GM12878 (cell line): ENCODE measurements at regions not wholly inside any gene's neighbourhood (a gene's known extent, or its start where the extent isn't known, plus 50 kb on each side); places are given as distances from the start of the nearest gene placed in this dataset.
A peak's percentile ranks its signal among the peaks of the same experiment; 100 is the strongest.

ENCODE experiments used
- ESRRA ChIP-seq: IDR thresholded peaks from 2 replicates; pipeline ENCODE4 v1.6.1; 2012; ENCODE audit warnings: mild to moderate bottlenecking, low read length, improper control_type of control experiment
- JUNB ChIP-seq: IDR thresholded peaks from 2 replicates; pipeline ENCODE4 v1.6.1; 2016; ENCODE audit warnings: antibody characterized with exemption, mild to moderate bottlenecking
- KLF5 ChIP-seq: fragments of 450-650 bp; IDR thresholded peaks from 2 replicates; pipeline ENCODE4 v1.6.1; 2014; ENCODE audit warnings: mild to moderate bottlenecking; ENCODE audit not compliant: partially characterized antibody
- MEF2B ChIP-seq: fragments of 450-650 bp; IDR thresholded peaks from 2 replicates; pipeline ENCODE4 v1.6.1; 2018; ENCODE audit warnings: mild to moderate bottlenecking, moderate library complexity; ENCODE audit not compliant: partially characterized antibody, poor library complexity, severe bottlenecking
- NFYB ChIP-seq: IDR thresholded peaks from 2 replicates; pipeline ENCODE4 v1.6.1; 2011; ENCODE audit warnings: low read depth, mild to moderate bottlenecking, low read length, improper control_type of control experiment, moderate library complexity; ENCODE audit not compliant: insufficient read depth
- POLR2AphosphoS2 ChIP-seq: IDR thresholded peaks from 2 replicates; pipeline ENCODE4 v1.6.1; 2011; ENCODE audit warnings: low read depth, mild to moderate bottlenecking, low read length, improper control_type of control experiment, moderate library complexity
- SRF ChIP-seq, 2 experiments: IDR thresholded peaks; 2 replicates each; pipeline ENCODE4 v1.6.1; 2011; ENCODE audit warnings: low read depth in 2 of 2, low read length in 2 of 2, mild to moderate bottlenecking in 1 of 2, moderate library complexity in 1 of 2
- USF2 ChIP-seq: IDR thresholded peaks from 2 replicates; pipeline ENCODE4 v1.6.1; 2011; ENCODE audit warnings: low read depth, low read length, improper control_type of control experiment, borderline replicate concordance
- ZNF207 ChIP-seq: fragments of 450-650 bp; IDR thresholded peaks from 2 replicates; pipeline ENCODE4 v1.6.1; 2014; ENCODE audit warnings: antibody characterized with exemption, mild to moderate bottlenecking, borderline replicate concordance
- TF ChIP-seq, protein P1 (sequence below): IDR thresholded peaks from 2 replicates; pipeline ENCODE4 v1.6.1; 2012; ENCODE audit warnings: improper control_type of control experiment, low read depth, low read length; ENCODE audit not compliant: insufficient replicate concordance
- TF ChIP-seq, protein P2 (sequence below): fragments of 150-350 bp; IDR thresholded peaks from 2 replicates; pipeline ENCODE4 v1.6.1; 2016; ENCODE audit warnings: low read depth, low read length
- TF ChIP-seq, protein P3 (sequence below): fragments of 150-350 bp; IDR thresholded peaks from 2 replicates; pipeline ENCODE4 v1.6.1; 2014; ENCODE audit warnings: mild to moderate bottlenecking, low read depth, low read length
- TF ChIP-seq, protein P4 (sequence below): fragments of 450-650 bp; IDR thresholded peaks from 2 replicates; pipeline ENCODE4 v1.6.1; 2017; ENCODE audit warnings: mild to moderate bottlenecking, moderate library complexity

DNA sequence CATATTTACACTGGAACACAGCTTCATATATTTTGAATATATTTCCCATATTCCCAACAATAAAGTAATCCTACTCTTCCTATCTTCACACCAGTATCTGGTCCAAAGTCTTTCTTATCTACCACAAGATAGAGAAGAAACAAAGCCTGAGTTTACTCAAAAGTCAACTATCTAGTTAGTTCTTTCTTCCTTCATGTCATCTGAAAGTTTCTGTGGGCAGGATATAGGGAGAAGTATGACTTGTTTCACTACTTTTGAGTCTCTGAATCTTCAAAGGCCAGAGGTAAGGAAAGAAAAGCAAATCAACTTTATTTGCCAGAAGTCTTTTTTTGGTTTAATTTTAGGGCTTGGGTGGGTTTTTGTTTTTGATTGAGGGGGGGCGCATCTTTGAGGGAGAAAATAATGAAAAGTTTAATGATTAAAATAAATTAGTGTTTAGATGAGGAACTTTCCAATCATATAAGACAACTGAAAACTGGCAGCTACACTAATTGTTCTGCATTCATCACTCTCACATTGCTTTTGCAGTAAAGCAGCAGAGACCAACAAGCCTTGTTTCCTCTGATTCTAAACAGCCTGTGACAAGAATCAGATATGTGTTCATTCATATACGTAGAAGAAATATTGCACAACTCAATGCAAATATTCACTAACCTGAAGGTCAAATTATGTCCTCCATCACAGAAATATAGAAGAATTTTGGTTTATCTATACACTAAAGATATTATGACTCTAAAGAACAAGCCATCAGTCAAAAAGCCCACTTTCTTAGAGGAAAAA is 421.4 kb downstream of the SHQ1 start (continued):
- TF ChIP-seq, protein P1, sequence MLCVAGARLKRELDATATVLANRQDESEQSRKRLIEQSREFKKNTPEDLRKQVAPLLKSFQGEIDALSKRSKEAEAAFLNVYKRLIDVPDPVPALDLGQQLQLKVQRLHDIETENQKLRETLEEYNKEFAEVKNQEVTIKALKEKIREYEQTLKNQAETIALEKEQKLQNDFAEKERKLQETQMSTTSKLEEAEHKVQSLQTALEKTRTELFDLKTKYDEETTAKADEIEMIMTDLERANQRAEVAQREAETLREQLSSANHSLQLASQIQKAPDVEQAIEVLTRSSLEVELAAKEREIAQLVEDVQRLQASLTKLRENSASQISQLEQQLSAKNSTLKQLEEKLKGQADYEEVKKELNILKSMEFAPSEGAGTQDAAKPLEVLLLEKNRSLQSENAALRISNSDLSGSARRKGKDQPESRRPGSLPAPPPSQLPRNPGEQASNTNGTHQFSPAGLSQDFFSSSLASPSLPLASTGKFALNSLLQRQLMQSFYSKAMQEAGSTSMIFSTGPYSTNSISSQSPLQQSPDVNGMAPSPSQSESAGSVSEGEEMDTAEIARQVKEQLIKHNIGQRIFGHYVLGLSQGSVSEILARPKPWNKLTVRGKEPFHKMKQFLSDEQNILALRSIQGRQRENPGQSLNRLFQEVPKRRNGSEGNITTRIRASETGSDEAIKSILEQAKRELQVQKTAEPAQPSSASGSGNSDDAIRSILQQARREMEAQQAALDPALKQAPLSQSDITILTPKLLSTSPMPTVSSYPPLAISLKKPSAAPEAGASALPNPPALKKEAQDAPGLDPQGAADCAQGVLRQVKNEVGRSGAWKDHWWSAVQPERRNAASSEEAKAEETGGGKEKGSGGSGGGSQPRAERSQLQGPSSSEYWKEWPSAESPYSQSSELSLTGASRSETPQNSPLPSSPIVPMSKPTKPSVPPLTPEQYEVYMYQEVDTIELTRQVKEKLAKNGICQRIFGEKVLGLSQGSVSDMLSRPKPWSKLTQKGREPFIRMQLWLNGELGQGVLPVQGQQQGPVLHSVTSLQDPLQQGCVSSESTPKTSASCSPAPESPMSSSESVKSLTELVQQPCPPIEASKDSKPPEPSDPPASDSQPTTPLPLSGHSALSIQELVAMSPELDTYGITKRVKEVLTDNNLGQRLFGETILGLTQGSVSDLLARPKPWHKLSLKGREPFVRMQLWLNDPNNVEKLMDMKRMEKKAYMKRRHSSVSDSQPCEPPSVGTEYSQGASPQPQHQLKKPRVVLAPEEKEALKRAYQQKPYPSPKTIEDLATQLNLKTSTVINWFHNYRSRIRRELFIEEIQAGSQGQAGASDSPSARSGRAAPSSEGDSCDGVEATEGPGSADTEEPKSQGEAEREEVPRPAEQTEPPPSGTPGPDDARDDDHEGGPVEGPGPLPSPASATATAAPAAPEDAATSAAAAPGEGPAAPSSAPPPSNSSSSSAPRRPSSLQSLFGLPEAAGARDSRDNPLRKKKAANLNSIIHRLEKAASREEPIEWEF, result no peak
- TF ChIP-seq JUNB (peak; percentile 93), SRF (IDR thresholded peaks at IDR 0.05; ENCODE audit: low read depth in 2 of 2, low read length in 2 of 2) (no peak), POLR2AphosphoS2 (no peak), KLF5 (no peak), MEF2B (no peak), ESRRA (no peak), ZNF207 (no peak), USF2 (no peak), NFYB (no peak)
- TF ChIP-seq, protein P2, sequence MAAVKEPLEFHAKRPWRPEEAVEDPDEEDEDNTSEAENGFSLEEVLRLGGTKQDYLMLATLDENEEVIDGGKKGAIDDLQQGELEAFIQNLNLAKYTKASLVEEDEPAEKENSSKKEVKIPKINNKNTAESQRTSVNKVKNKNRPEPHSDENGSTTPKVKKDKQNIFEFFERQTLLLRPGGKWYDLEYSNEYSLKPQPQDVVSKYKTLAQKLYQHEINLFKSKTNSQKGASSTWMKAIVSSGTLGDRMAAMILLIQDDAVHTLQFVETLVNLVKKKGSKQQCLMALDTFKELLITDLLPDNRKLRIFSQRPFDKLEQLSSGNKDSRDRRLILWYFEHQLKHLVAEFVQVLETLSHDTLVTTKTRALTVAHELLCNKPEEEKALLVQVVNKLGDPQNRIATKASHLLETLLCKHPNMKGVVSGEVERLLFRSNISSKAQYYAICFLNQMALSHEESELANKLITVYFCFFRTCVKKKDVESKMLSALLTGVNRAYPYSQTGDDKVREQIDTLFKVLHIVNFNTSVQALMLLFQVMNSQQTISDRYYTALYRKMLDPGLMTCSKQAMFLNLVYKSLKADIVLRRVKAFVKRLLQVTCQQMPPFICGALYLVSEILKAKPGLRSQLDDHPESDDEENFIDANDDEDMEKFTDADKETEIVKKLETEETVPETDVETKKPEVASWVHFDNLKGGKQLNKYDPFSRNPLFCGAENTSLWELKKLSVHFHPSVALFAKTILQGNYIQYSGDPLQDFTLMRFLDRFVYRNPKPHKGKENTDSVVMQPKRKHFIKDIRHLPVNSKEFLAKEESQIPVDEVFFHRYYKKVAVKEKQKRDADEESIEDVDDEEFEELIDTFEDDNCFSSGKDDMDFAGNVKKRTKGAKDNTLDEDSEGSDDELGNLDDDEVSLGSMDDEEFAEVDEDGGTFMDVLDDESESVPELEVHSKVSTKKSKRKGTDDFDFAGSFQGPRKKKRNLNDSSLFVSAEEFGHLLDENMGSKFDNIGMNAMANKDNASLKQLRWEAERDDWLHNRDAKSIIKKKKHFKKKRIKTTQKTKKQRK, result no peak
- TF ChIP-seq, protein P3, sequence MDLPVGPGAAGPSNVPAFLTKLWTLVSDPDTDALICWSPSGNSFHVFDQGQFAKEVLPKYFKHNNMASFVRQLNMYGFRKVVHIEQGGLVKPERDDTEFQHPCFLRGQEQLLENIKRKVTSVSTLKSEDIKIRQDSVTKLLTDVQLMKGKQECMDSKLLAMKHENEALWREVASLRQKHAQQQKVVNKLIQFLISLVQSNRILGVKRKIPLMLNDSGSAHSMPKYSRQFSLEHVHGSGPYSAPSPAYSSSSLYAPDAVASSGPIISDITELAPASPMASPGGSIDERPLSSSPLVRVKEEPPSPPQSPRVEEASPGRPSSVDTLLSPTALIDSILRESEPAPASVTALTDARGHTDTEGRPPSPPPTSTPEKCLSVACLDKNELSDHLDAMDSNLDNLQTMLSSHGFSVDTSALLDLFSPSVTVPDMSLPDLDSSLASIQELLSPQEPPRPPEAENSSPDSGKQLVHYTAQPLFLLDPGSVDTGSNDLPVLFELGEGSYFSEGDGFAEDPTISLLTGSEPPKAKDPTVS, result no peak
- TF ChIP-seq, protein P4, sequence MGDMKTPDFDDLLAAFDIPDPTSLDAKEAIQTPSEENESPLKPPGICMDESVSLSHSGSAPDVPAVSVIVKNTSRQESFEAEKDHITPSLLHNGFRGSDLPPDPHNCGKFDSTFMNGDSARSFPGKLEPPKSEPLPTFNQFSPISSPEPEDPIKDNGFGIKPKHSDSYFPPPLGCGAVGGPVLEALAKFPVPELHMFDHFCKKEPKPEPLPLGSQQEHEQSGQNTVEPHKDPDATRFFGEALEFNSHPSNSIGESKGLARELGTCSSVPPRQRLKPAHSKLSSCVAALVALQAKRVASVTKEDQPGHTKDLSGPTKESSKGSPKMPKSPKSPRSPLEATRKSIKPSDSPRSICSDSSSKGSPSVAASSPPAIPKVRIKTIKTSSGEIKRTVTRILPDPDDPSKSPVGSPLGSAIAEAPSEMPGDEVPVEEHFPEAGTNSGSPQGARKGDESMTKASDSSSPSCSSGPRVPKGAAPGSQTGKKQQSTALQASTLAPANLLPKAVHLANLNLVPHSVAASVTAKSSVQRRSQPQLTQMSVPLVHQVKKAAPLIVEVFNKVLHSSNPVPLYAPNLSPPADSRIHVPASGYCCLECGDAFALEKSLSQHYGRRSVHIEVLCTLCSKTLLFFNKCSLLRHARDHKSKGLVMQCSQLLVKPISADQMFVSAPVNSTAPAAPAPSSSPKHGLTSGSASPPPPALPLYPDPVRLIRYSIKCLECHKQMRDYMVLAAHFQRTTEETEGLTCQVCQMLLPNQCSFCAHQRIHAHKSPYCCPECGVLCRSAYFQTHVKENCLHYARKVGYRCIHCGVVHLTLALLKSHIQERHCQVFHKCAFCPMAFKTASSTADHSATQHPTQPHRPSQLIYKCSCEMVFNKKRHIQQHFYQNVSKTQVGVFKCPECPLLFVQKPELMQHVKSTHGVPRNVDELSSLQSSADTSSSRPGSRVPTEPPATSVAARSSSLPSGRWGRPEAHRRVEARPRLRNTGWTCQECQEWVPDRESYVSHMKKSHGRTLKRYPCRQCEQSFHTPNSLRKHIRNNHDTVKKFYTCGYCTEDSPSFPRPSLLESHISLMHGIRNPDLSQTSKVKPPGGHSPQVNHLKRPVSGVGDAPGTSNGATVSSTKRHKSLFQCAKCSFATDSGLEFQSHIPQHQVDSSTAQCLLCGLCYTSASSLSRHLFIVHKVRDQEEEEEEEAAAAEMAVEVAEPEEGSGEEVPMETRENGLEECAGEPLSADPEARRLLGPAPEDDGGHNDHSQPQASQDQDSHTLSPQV, result no peak
